Activated CD4-positive, alpha-beta T cell treated with anti-CD3 and anti-CD28 coated beads for 48 hours (primary cell): ENCODE measurements at regions not wholly inside any gene's neighbourhood (a gene's known extent, or its start where the extent isn't known, plus 50 kb on each side); places are given as distances from the start of the nearest gene placed in this dataset.

Source experiments
- DNase-seq: peaks from one replicate; pipeline ENCODE4 v3.0.0-alpha.2; 2020

- no peak for DNase-seq
Measured at GRCh38 chr9:78609450-78609849, 312.5 kb downstream of the PSAT1 start.

- no peak for DNase-seq
Measured at GRCh38 chr9:78612091-78612490, 315.2 kb downstream of the PSAT1 start.

- DNase-seq, result no peak
Measured at GRCh38 chr9:78613006-78613405, 316.1 kb downstream of the PSAT1 start.

- DNase-seq, result no peak
Measured at GRCh38 chr9:78614892-78615291, 318.0 kb downstream of the PSAT1 start.

- no peak for DNase-seq
Measured at GRCh38 chr9:78615372-78615771, 318.4 kb downstream of the PSAT1 start.

GRCh38 chr9:78618735-78619134 lies 321.8 kb downstream of the PSAT1 start:
- no peak for DNase-seq

- DNase-seq, result no peak
Measured at GRCh38 chr9:78620303-78620702, 323.4 kb downstream of the PSAT1 start.

GRCh38 chr9:78620764-78621163 lies 323.8 kb downstream of the PSAT1 start:
- DNase-seq, result no peak

GRCh38 chr9:78622126-78622525 lies 325.2 kb downstream of the PSAT1 start:
- DNase-seq, result no peak

GRCh38 chr9:78626971-78627370 lies 330.0 kb downstream of the PSAT1 start:
- DNase-seq, result no peak

- DNase-seq, result no peak
Measured at GRCh38 chr9:78630966-78631365, 334.0 kb downstream of the PSAT1 start.

- no peak for DNase-seq
Measured at GRCh38 chr9:78640728-78641127, 343.8 kb downstream of the PSAT1 start.

GRCh38 chr9:78644359-78644758 lies 347.4 kb downstream of the PSAT1 start:
- no peak for DNase-seq

GRCh38 chr9:78654324-78654723 lies 357.4 kb downstream of the PSAT1 start:
- DNase-seq, result no peak

- no peak for DNase-seq
Measured at GRCh38 chr9:78663369-78663768, 366.4 kb downstream of the PSAT1 start.

GRCh38 chr9:78664370-78664769 lies 367.4 kb downstream of the PSAT1 start:
- no peak for DNase-seq

- DNase-seq, result no peak
Measured at GRCh38 chr9:78666818-78667414, 370.0 kb downstream of the PSAT1 start.

- DNase-seq, result no peak
Measured at GRCh38 chr9:78668148-78668832, 371.4 kb downstream of the PSAT1 start.

GRCh38 chr9:78669591-78669990 lies 372.7 kb downstream of the PSAT1 start:
- DNase-seq, result no peak

GRCh38 chr9:78671785-78672184 lies 374.9 kb downstream of the PSAT1 start:
- DNase-seq, result no peak

- DNase-seq, result no peak
Measured at GRCh38 chr9:78674874-78675273, 377.9 kb downstream of the PSAT1 start.

GRCh38 chr9:78676009-78676408 lies 379.1 kb downstream of the PSAT1 start:
- DNase-seq, result no peak

GRCh38 chr9:78676623-78677022 lies 379.7 kb downstream of the PSAT1 start:
- DNase-seq, result no peak

- DNase-seq, result no peak
Measured at GRCh38 chr9:78677326-78677725, 380.4 kb downstream of the PSAT1 start.

- DNase-seq, result no peak
Measured at GRCh38 chr9:78678877-78679276, 382.0 kb downstream of the PSAT1 start.
